Head of caudate nucleus (tissue), 42 donors: ENCODE measurements at regions not wholly inside any gene's neighbourhood (a gene's known extent, or its start where the extent isn't known, plus 50 kb on each side); places are given as distances from the start of the nearest gene placed in this dataset.

Experiments used
- DNase-seq, 42 donors: peaks; one replicate each; pipeline versions ENCODE4 v3.0.0 to v3.0.0-alpha.2; 2020 to 2021; ENCODE audit warnings: mixed read lengths in 7 of 42
- intact Hi-C: fragments of 100-400 bp; cut with DNase I; formaldehyde crosslinking; loops from one replicate; pipeline ENCODE4 v1.15.0; 2022

- peak in 1 of 42 donors; percentile 26 for DNase-seq
- intact Hi-C loops, result no loop called here
Measured at GRCh38 chr6:167049275-167049674, 50.1 kb downstream of the CEP43 start.

GRCh38 chr6:167050903-167051302, 51.7 kb downstream of the CEP43 start:
- intact Hi-C loops, result no loop called here
- no peak for DNase-seq

- intact Hi-C loops, result no loop called here
- no peak for DNase-seq
Measured at GRCh38 chr6:167053895-167054530, 54.8 kb downstream of the CEP43 start.

GRCh38 chr6:167054987-167055386, 55.8 kb downstream of the CEP43 start:
- no peak for DNase-seq
- intact Hi-C loops, result no loop called here

- intact Hi-C loops, result no loop called here
- peak in 12 of 42 donors; percentile 15 to 71 (median 38) for DNase-seq
Measured at GRCh38 chr6:167056370-167056769, 57.2 kb downstream of the CEP43 start.

GRCh38 chr6:167058261-167058660, 59.1 kb downstream of the CEP43 start:
- intact Hi-C loops, result no loop called here
- no peak for DNase-seq
